ENCODE measurements at regions not wholly inside any gene's neighbourhood (a gene's known extent, or its start where the extent isn't known, plus 50 kb on each side); places are given as distances from the start of the nearest gene placed in this dataset.

DNA sequence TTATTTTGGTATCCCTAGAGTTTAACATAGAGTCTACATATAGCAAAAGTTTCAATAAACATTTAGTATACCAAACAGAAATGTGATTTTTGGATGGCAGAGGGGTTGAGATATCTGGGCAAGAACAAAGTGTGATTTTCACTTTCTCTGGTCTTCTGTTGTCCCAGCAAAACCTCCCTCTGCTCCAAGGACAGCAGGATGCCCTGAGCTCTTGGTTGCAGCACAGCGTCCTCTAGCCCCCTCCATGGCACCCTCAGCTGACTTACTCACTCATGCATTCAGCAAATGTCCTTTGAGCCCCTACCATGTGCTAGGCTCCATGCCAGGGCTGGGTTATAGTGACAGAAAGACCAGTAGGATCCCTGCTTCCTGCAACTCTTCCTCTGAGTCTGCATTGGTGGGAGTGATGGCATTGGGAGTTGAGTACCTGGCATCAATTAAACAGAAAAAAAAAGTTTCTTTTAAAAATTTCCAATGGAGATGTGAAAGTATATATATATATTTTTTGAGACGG is 104.8 kb upstream of the UBL3 start:
- Histone ChIP-seq H3K9me3 (ENCODE audit: control insufficient read depth, insufficient read depth, low read depth, low read length) (no peaks in the 10 kb centered on the region), H3K27ac (ENCODE audit: low read length) (no peak overlapping the region), H3K4me1 (ENCODE audit: control insufficient read depth, insufficient read depth, low read length) (no peaks in the 10 kb centered on the region), H3K36me3 (ENCODE audit: control insufficient read depth, insufficient read depth, low read length) (no peaks in the 10 kb centered on the region), H3K27me3 (ENCODE audit: control insufficient read depth, insufficient read depth, low read length) (no peaks in the 10 kb centered on the region), H3K4me3 (ENCODE audit: low read depth in 2 of 2, low read length in 2 of 2) (no peak overlapping the region)
- POLR2A ChIA-PET: no interaction called here
- TF ChIP-seq, protein P1, sequence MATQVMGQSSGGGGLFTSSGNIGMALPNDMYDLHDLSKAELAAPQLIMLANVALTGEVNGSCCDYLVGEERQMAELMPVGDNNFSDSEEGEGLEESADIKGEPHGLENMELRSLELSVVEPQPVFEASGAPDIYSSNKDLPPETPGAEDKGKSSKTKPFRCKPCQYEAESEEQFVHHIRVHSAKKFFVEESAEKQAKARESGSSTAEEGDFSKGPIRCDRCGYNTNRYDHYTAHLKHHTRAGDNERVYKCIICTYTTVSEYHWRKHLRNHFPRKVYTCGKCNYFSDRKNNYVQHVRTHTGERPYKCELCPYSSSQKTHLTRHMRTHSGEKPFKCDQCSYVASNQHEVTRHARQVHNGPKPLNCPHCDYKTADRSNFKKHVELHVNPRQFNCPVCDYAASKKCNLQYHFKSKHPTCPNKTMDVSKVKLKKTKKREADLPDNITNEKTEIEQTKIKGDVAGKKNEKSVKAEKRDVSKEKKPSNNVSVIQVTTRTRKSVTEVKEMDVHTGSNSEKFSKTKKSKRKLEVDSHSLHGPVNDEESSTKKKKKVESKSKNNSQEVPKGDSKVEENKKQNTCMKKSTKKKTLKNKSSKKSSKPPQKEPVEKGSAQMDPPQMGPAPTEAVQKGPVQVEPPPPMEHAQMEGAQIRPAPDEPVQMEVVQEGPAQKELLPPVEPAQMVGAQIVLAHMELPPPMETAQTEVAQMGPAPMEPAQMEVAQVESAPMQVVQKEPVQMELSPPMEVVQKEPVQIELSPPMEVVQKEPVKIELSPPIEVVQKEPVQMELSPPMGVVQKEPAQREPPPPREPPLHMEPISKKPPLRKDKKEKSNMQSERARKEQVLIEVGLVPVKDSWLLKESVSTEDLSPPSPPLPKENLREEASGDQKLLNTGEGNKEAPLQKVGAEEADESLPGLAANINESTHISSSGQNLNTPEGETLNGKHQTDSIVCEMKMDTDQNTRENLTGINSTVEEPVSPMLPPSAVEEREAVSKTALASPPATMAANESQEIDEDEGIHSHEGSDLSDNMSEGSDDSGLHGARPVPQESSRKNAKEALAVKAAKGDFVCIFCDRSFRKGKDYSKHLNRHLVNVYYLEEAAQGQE (IDR thresholded peaks at IDR 0.05; ENCODE audit: insufficient read depth in 1 of 2, low read depth in 2 of 2, low read length in 1 of 2): no peak
- TF ChIP-seq, protein P2, sequence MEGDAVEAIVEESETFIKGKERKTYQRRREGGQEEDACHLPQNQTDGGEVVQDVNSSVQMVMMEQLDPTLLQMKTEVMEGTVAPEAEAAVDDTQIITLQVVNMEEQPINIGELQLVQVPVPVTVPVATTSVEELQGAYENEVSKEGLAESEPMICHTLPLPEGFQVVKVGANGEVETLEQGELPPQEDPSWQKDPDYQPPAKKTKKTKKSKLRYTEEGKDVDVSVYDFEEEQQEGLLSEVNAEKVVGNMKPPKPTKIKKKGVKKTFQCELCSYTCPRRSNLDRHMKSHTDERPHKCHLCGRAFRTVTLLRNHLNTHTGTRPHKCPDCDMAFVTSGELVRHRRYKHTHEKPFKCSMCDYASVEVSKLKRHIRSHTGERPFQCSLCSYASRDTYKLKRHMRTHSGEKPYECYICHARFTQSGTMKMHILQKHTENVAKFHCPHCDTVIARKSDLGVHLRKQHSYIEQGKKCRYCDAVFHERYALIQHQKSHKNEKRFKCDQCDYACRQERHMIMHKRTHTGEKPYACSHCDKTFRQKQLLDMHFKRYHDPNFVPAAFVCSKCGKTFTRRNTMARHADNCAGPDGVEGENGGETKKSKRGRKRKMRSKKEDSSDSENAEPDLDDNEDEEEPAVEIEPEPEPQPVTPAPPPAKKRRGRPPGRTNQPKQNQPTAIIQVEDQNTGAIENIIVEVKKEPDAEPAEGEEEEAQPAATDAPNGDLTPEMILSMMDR (IDR thresholded peaks at IDR 0.05): no peak
- TF ChIP-seq SIN3A (IDR thresholded peaks at IDR 0.05; ENCODE audit: borderline replicate concordance, insufficient read depth, low read depth, low read length) (no peak), TCF7L2 (IDR thresholded peaks at IDR 0.05; ENCODE audit: low read depth, low read length) (no peak), POLR2AphosphoS5 (IDR thresholded peaks at IDR 0.05; ENCODE audit: low read depth, low read length) (no peak)
- ATAC-seq (no peak), DNase-seq (ENCODE audit: low read depth, low spot score) (no peak)
- intact Hi-C loops (cut with micrococcal nuclease; ENCODE audit: unreplicated experiment) (no loop called here), in situ Hi-C loops (cut with HindIII; ENCODE audit: low pct_unique_long_range_greater_than_20kb, low sequenced_read_pairs) (no loop called here)
- no TSS peak for BruUV-seq (replicated peaks)
- CTCF ChIA-PET: no interaction called here

DNA sequence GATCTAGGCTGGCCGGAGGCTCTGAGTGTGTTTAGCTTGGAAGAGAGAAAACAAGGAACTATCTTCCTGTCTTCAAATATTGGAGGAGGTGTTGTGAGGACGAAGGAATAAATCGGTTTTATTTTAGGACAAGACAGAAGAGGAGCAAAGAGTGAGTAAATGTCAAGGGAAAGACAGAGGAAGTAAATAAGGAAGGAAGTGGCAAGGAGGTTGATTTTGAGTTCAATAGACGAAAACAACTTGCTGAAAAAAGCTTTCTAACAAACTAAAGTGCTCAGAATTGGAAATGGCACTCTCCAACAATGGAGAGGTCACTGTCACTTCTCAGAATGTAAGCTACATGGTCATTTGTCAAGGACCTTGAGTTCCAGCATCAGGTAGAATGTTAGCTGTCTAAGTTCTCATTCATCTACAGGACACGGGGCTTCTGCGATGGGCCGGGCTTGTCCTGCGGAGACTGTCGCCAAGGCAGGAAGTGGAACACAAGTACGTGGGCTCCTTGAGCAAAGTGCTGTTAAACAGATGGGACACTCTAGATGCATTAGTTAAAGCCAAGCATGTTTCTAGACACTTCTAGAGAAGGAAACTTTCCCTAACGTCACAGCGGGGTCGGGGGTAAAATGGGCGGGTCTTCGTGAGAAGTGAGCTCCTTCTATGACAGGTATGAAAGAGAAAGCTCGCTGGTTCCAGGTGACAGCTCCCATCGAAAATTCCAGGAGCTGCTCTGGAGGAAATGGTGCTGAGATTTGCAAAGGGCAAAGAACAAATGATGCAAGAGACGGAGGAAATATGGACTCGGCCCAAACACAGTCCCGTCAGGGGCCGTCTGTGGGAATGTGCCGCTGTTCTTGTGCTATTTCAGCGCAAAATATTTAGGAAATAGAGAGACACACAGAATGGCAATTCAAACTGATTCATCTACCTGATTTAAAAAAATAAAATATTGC is 103.9 kb upstream of the UBL3 start:
- ATAC-seq (no peak), DNase-seq (ENCODE audit: low read depth, low spot score) (no peak)
- TF ChIP-seq SIN3A (IDR thresholded peaks at IDR 0.05; ENCODE audit: borderline replicate concordance, insufficient read depth, low read depth, low read length) (no peak), POLR2AphosphoS5 (IDR thresholded peaks at IDR 0.05; ENCODE audit: low read depth, low read length) (no peak), TCF7L2 (IDR thresholded peaks at IDR 0.05; ENCODE audit: low read depth, low read length) (no peak)
- TF ChIP-seq, protein P1 (IDR thresholded peaks at IDR 0.05; ENCODE audit: insufficient read depth in 1 of 2, low read depth in 2 of 2, low read length in 1 of 2): no peak
- TF ChIP-seq, protein P2 (IDR thresholded peaks at IDR 0.05): no peak
- Histone ChIP-seq H3K36me3 (ENCODE audit: control insufficient read depth, insufficient read depth, low read length) (no peaks in the 10 kb centered on the region), H3K4me1 (ENCODE audit: control insufficient read depth, insufficient read depth, low read length) (no peaks in the 10 kb centered on the region), H3K27me3 (ENCODE audit: control insufficient read depth, insufficient read depth, low read length) (no peaks in the 10 kb centered on the region), H3K9me3 (ENCODE audit: control insufficient read depth, insufficient read depth, low read depth, low read length) (no peaks in the 10 kb centered on the region), H3K4me3 (ENCODE audit: low read depth in 2 of 2, low read length in 2 of 2) (no peak overlapping the region), H3K27ac (ENCODE audit: low read length) (no peak overlapping the region)
- no TSS peak for BruUV-seq (replicated peaks)
- intact Hi-C loops (cut with micrococcal nuclease; ENCODE audit: unreplicated experiment) (no loop called here), in situ Hi-C loops (cut with HindIII; ENCODE audit: low pct_unique_long_range_greater_than_20kb, low sequenced_read_pairs) (no loop called here)
- POLR2A ChIA-PET: no interaction called here
- CTCF ChIA-PET: no interaction called here
